ENCODE measurements at regions not wholly inside any gene's neighbourhood (a gene's known extent, or its start where the extent isn't known, plus 50 kb on each side); places are given as distances from the start of the nearest gene placed in this dataset.

GRCh38 chr2:2590141-2590540 is 259.1 kb upstream of the MYT1L start:
- TF ChIP-seq CTCF (IDR thresholded peaks at IDR 0.05) (no peak), EP300 (IDR thresholded peaks at IDR 0.05) (no peak)
